Stimulated activated naive B cell treated with anti-CD40 and anti-IgM and Interleukin-4, amounts not matched to agents 10 μg/mL and 1 μg/mL and 100 μg/mL, for 72 hours (primary cell): ENCODE measurements at regions not wholly inside any gene's neighbourhood (a gene's known extent, or its start where the extent isn't known, plus 50 kb on each side); places are given as distances from the start of the nearest gene placed in this dataset.

Experiments
- ATAC-seq, 2 donors: fragments of 150-1000 bp; cut with Tn5 transposase; replicated peaks; 2 replicates each; pipeline ENCODE4 v1.10.0; 2021; ENCODE audit warnings: moderate library complexity in 1 of 2
- DNase-seq: peaks from one replicate; pipeline ENCODE4 v3.0.0; 2021
- H3K27ac Mint-ChIP-seq: one replicate; pipeline ENCODE4 v1.8.0; 2022; ENCODE audit warnings: mild to moderate bottlenecking, mixed read lengths
- H3K27me3 Mint-ChIP-seq, 2 donors: one replicate each; pipeline ENCODE4 v1.8.0; 2022; ENCODE audit warnings: mixed read lengths in 2 of 2
- H3K36me3 Mint-ChIP-seq, 2 donors: one replicate each; pipeline ENCODE4 v1.8.0; 2022; ENCODE audit warnings: mixed read lengths in 2 of 2, mild to moderate bottlenecking in 1 of 2
- H3K4me1 Mint-ChIP-seq, 2 donors: one replicate each; pipeline ENCODE4 v1.8.0; 2022; ENCODE audit warnings: mixed read lengths in 2 of 2, mild to moderate bottlenecking in 1 of 2
- H3K4me3 Mint-ChIP-seq, 2 donors: one replicate each; pipeline ENCODE4 v1.8.0; 2022; ENCODE audit warnings: mild to moderate bottlenecking in 2 of 2, mixed read lengths in 2 of 2, moderate library complexity in 1 of 2
- H3K9me3 Mint-ChIP-seq, 2 donors: one replicate each; pipeline ENCODE4 v1.8.0; 2022; ENCODE audit warnings: mixed read lengths in 2 of 2, mild to moderate bottlenecking in 1 of 2

DNA sequence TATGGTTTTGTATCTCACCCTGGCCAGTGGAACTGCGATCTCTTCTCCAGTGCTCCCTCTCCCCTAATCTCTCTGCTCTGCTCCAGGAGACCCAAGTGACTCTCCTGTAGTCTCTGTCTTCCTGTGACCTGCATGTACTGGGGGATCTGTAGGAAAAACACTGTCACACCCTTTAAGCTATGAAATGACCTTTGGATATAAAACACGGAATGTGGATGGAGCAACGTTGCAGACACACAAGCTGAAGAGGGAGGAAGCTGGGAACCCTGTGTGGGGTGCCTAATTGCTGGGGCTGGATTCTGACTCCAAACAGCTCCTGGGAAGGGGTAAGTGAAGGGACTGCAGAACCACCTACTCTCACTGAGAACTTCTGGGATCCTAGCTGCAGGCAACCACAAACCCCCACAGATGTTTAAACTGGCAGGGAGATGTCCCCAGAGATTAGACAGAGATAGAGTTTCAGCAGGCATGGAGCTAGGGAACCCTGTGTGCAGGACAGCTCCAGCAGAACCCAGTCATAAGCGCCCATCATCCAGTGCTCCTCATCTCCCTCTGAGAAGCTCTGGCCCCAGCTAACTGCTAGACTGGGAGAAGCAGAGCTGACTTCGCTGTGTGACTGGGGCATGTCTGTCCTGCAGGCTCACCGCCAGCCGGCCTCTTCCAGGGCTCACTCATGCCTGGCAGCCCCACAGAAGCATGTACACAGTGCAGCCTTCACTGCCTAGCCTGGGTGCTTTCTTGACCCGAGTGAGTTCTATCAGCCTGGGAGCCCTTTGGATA, 482.7 kb upstream of the SETBP1 start:
- H3K4me1 Mint-ChIP-seq = no peaks in the 10 kb centered on the region
- H3K4me3 Mint-ChIP-seq = no peak overlapping the region
- no peaks in the 10 kb centered on the region for H3K9me3 Mint-ChIP-seq
- H3K36me3 Mint-ChIP-seq = no peaks in the 10 kb centered on the region
- no peak for ATAC-seq
- H3K27me3 Mint-ChIP-seq = peaks cover 35% of the 10 kb centered on the region in 2 donors
- DNase-seq = no peak
- no peak overlapping the region for H3K27ac Mint-ChIP-seq

DNA sequence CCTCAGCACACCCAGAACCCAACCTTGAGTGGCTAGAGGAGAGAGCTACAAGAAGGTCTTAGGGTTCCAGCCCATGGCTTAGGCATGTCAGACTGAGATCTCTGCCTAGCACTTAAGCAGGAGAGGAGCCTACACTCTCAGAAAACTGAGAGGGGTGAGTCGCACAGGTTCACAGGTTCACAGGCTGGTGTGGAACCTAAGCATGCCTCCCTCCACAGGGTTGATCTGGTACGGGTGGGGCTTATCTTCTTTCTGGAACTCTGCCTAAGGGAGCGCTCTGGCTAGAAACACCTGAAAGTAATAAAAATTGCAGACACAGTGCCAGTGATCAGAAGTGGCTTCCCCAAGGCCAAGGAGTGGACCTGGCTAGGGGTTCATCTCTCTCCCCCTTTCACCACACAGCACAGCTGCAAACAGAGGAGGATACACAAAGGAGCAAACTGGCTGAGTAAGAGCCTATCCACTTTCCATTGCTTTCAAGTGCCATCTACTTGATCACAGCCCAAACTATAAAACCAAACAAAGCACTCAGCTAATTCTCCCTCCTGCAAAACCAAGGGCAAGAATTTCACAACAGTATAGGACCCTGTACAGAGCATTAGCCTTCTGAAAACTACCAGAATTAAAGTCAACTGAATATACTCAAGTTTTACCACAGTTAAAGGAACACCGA, 481.9 kb upstream of the SETBP1 start:
- Mint-ChIP-seq H3K9me3 (no peaks in the 10 kb centered on the region), H3K36me3 (no peaks in the 10 kb centered on the region), H3K27me3 (peaks cover 35 to 41% of the 10 kb centered on the region in 2 donors), H3K4me1 (no peaks in the 10 kb centered on the region), H3K27ac (no peak overlapping the region), H3K4me3 (no peak overlapping the region)
- DNase-seq (no peak), ATAC-seq (no peak)

DNA sequence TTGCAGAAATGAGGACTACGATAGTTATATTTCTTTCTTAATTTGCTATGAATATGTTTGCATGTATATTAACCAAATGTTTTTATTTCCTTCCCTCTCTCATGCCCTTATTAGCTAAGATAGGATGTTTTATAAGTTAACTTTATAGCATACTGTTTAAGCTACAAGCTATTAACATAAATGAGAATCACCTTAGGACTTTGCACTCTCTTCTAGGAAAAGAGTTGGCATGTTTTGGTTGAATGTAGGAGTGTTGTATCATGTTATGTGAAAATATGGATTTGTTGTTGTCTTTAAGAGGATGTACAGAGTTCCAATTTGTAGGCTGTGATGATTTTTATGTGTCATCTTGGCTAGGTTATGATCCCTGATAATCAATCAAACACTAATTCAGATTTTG, 467.4 kb upstream of the SETBP1 start:
- no peaks in the 10 kb centered on the region for H3K9me3 Mint-ChIP-seq
- no peaks in the 10 kb centered on the region for H3K4me1 Mint-ChIP-seq
- H3K36me3 Mint-ChIP-seq = no peaks in the 10 kb centered on the region
- DNase-seq = no peak
- H3K27me3 Mint-ChIP-seq = no peaks in the 10 kb centered on the region
- no peak for ATAC-seq
- no peak overlapping the region for H3K4me3 Mint-ChIP-seq
- no peak overlapping the region for H3K27ac Mint-ChIP-seq

DNA sequence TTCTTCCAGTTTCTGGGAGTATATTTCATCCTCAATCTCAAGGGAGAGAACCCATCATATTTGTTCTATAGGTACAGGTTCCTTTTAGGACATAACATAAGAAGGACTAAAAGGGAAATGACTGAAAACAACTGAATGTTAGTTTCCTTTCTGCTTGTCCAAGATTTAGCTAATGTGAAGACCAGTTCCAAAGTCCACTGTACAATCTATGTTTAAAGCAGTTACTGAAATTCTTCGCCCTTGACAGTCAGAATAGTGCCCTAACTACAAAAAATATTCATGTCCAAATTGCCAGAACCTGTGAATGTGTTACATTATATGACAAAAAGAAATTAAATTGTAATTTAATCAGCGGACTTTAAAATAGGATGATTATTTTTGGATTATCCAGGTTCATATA, 466.3 kb upstream of the SETBP1 start:
- no peak overlapping the region for H3K4me3 Mint-ChIP-seq
- H3K36me3 Mint-ChIP-seq = no peaks in the 10 kb centered on the region
- DNase-seq = no peak
- H3K4me1 Mint-ChIP-seq = no peaks in the 10 kb centered on the region
- ATAC-seq = no peak
- H3K27ac Mint-ChIP-seq = no peak overlapping the region
- peaks cover 0 to under 1% of the 10 kb centered on the region in 2 donors for H3K27me3 Mint-ChIP-seq
- H3K9me3 Mint-ChIP-seq = no peaks in the 10 kb centered on the region

- no peaks in the 10 kb centered on the region for H3K36me3 Mint-ChIP-seq
- no peak for ATAC-seq
- H3K9me3 Mint-ChIP-seq = no peaks in the 10 kb centered on the region
Measured at GRCh38 chr18:44216169-44216568, 464.5 kb upstream of the SETBP1 start.

DNA sequence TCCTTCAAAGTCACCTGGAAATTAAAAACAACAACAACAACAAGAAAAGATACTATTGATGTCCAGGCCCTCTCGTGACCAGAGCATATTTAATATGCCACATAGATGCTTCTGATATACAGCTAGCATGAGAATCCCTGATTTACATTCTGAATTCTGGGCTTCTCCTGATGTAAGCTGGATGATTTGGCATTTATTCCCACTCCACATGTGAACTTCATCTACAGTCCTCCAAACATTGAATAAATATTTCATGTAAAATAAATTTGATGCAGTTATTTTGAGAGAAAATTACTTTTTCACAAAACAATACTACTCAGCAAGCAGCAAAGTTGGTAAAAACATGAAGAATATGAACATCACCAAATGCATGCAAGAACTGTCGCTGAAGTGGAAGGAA, 453.2 kb upstream of the SETBP1 start:
- no peaks in the 10 kb centered on the region for H3K4me1 Mint-ChIP-seq
- ATAC-seq (no peak), DNase-seq (no peak)
- no peak overlapping the region for H3K27ac Mint-ChIP-seq
- H3K36me3 Mint-ChIP-seq = no peaks in the 10 kb centered on the region
- peaks cover 5 to 6% of the 10 kb centered on the region in 2 donors for H3K27me3 Mint-ChIP-seq
- no peaks in the 10 kb centered on the region for H3K9me3 Mint-ChIP-seq
- no peak overlapping the region for H3K4me3 Mint-ChIP-seq

More at GRCh38 chr18:44216169-44216568, 464.5 kb upstream of the SETBP1 start:
- Mint-ChIP-seq H3K4me3 (no peak overlapping the region), H3K27ac (no peak overlapping the region), H3K4me1 (no peaks in the 10 kb centered on the region), H3K27me3 (peaks cover 0 to 4% of the 10 kb centered on the region in 2 donors)
- no peak for DNase-seq

GRCh38 chr18:44229693-44230108, 451.0 kb upstream of the SETBP1 start:
- H3K27ac Mint-ChIP-seq = no peak overlapping the region
- no peaks in the 10 kb centered on the region for H3K36me3 Mint-ChIP-seq
- peaks cover 5 to 6% of the 10 kb centered on the region in 2 donors for H3K27me3 Mint-ChIP-seq
- no peaks in the 10 kb centered on the region for H3K9me3 Mint-ChIP-seq
- DNase-seq (no peak), ATAC-seq (no peak)
- H3K4me1 Mint-ChIP-seq = peaks cover 1 to 6% of the 10 kb centered on the region in 2 donors
- no peak overlapping the region for H3K4me3 Mint-ChIP-seq

- H3K36me3 Mint-ChIP-seq = no peaks in the 10 kb centered on the region
- DNase-seq (no peak), ATAC-seq (no peak)
- no peaks in the 10 kb centered on the region for H3K27me3 Mint-ChIP-seq
- H3K9me3 Mint-ChIP-seq = no peaks in the 10 kb centered on the region
- H3K27ac Mint-ChIP-seq = no peak overlapping the region
- H3K4me1 Mint-ChIP-seq = peaks cover 1 to 6% of the 10 kb centered on the region in 2 donors
- no peak overlapping the region for H3K4me3 Mint-ChIP-seq
Measured at GRCh38 chr18:44231936-44232335, 448.8 kb upstream of the SETBP1 start.

DNA sequence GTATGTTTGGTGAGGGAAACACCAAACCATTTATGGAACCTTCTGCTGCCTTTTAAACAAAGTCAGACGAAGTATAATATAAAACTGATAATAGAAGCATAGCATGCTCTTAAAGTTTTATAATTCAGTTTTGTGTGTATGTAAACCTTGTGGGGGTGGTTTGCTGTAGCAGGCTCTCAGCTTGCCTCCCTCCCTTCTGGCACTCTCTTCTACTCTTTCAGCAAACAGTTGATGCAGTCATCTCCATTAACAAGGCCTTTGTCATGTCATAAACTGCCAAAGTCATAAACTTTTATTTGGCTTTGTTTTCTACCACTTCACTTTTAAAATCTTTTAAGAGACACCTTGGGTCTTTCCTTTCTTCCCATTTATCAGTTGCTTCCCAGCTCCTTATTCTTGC, 448.2 kb upstream of the SETBP1 start:
- no peak for DNase-seq
- Mint-ChIP-seq H3K4me1 (peaks cover 1 to 6% of the 10 kb centered on the region in 2 donors), H3K4me3 (no peak overlapping the region), H3K27ac (no peak overlapping the region), H3K9me3 (no peaks in the 10 kb centered on the region), H3K27me3 (no peaks in the 10 kb centered on the region), H3K36me3 (no peaks in the 10 kb centered on the region)
- no peak for ATAC-seq

GRCh38 chr18:44238454-44238853, 442.2 kb upstream of the SETBP1 start:
- Mint-ChIP-seq H3K4me3 (no peak overlapping the region), H3K27me3 (peaks cover 0 to 6% of the 10 kb centered on the region in 2 donors), H3K27ac (no peak overlapping the region), H3K4me1 (peaks cover 1 to 6% of the 10 kb centered on the region in 2 donors), H3K36me3 (no peaks in the 10 kb centered on the region), H3K9me3 (no peaks in the 10 kb centered on the region)
- DNase-seq = no peak
- no peak for ATAC-seq

- H3K4me1 Mint-ChIP-seq = peaks cover 0 to 1% of the 10 kb centered on the region in 2 donors
- H3K4me3 Mint-ChIP-seq = no peak overlapping the region
- DNase-seq (no peak), ATAC-seq (no peak)
- no peaks in the 10 kb centered on the region for H3K36me3 Mint-ChIP-seq
- H3K27ac Mint-ChIP-seq = no peak overlapping the region
- no peaks in the 10 kb centered on the region for H3K9me3 Mint-ChIP-seq
- H3K27me3 Mint-ChIP-seq = peaks cover 0 to 6% of the 10 kb centered on the region in 2 donors
Measured at GRCh38 chr18:44238911-44239310, 441.8 kb upstream of the SETBP1 start.

DNA sequence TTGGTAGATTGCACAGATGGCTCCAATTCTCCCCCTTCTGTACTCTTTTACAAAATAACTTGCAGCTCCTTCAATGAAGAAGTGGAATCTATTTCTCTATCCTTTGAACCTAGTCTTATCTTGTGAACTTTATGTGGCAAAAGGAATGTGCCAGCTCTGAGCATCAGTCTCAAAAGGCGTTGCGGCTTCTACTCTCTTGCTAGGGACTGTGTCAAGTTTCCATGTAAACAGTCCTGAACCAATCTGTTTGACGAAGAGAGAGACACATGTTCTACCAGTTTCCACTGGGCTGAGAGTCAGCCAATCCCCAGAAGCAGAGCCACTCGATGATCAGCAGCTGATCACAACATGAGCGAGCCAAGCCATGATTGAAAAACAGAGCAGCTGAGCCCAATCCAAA, 439.7 kb upstream of the SETBP1 start:
- Mint-ChIP-seq H3K36me3 (no peaks in the 10 kb centered on the region), H3K4me1 (no peaks in the 10 kb centered on the region), H3K27ac (no peak overlapping the region), H3K27me3 (peaks cover 0 to 11% of the 10 kb centered on the region in 2 donors), H3K4me3 (no peak overlapping the region), H3K9me3 (no peaks in the 10 kb centered on the region)
- ATAC-seq (no peak), DNase-seq (no peak)

DNA sequence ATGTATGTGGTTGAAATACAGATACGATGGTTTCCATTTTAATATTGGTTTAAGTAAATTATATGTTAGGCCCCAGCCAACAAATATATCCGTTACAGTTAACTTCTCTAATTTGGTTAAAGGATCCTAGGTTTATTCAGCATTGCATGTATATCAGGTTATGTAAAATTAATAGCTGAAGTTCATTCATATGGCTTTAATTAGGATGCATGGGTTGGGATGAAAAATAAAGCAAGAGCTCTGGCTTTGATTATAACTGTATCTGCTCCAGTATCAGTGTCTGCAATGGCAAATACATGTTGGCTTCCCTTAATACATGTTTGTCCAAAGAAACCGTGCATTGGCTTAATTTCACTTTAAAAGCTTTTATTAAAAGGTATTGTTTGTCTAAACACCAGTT, 435.7 kb upstream of the SETBP1 start:
- no peak overlapping the region for H3K4me3 Mint-ChIP-seq
- no peak overlapping the region for H3K27ac Mint-ChIP-seq
- no peaks in the 10 kb centered on the region for H3K36me3 Mint-ChIP-seq
- peaks cover 0 to 5% of the 10 kb centered on the region in 2 donors for H3K27me3 Mint-ChIP-seq
- ATAC-seq = no peak
- H3K9me3 Mint-ChIP-seq = no peaks in the 10 kb centered on the region
- DNase-seq = no peak
- no peaks in the 10 kb centered on the region for H3K4me1 Mint-ChIP-seq

DNA sequence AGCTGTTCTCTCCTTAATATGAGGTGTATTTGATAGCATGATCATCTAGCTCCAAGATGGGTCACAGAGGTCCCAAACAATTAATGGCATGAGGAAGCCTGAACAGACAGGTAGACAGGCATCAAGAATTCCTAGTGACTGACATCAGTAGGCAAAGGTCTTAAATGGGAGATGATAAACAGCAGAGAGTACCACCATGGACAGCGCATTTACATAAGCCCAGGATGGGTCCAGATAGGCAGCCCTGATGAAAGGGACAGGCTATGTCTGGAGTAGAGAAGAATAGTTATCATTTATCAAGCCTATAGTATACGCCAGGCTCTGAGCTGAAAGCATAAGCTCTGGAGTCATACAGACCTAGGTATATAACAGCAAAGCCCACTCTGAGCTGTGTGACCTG, 434.7 kb upstream of the SETBP1 start:
- no peak for ATAC-seq
- no peak for DNase-seq
- H3K36me3 Mint-ChIP-seq = no peaks in the 10 kb centered on the region
- peaks cover 0 to 2% of the 10 kb centered on the region in 2 donors for H3K9me3 Mint-ChIP-seq
- no peaks in the 10 kb centered on the region for H3K4me1 Mint-ChIP-seq
- no peak overlapping the region for H3K27ac Mint-ChIP-seq
- H3K4me3 Mint-ChIP-seq = no peak overlapping the region
- H3K27me3 Mint-ChIP-seq = peaks cover 0 to 5% of the 10 kb centered on the region in 2 donors

- H3K4me3 Mint-ChIP-seq = no peak overlapping the region
- no peak overlapping the region for H3K27ac Mint-ChIP-seq
- no peaks in the 10 kb centered on the region for H3K4me1 Mint-ChIP-seq
- ATAC-seq (no peak), DNase-seq (no peak)
- peaks cover 15 to 16% of the 10 kb centered on the region in 2 donors for H3K9me3 Mint-ChIP-seq
- peaks cover 14 to 15% of the 10 kb centered on the region in 2 donors for H3K27me3 Mint-ChIP-seq
- peaks cover 0 to 11% of the 10 kb centered on the region in 2 donors for H3K36me3 Mint-ChIP-seq
Measured at GRCh38 chr18:44258086-44258485, 422.6 kb upstream of the SETBP1 start.
